CD4-positive, alpha-beta T cell (primary cell): ENCODE measurements at regions not wholly inside any gene's neighbourhood (a gene's known extent, or its start where the extent isn't known, plus 50 kb on each side); places are given as distances from the start of the nearest gene placed in this dataset.

Experiments
- ATAC-seq: fragments of 200-7000 bp; cut with Tn5 transposase; one replicate; pipeline ENCODE4 v1.10.0; 2022; ENCODE audit warnings: mild to moderate bottlenecking; ENCODE audit not compliant: poor library complexity
- CTCF ChIA-PET: fragments of 350-600 bp; sonication (Branson Sonifier 250); formaldehyde crosslinking; loops from one replicate; lab custom pipeline; 2021; ENCODE audit warnings: antibody characterized with exemption, inconsistent platforms; lab: Charles Lee
- POLR2A ChIA-PET: fragments of 350-600 bp; sonication (Branson Sonifier 250); formaldehyde crosslinking; loops from one replicate; lab custom pipeline; 2021; ENCODE audit warnings: antibody characterized with exemption, inconsistent platforms; lab: Charles Lee
- DNase-seq, 14 experiments: peaks; one replicate each; pipeline ENCODE4 v3.0.0-alpha.2; 2013 to 2020; ENCODE audit warnings: mixed read lengths in 2 of 14
- H3K27ac ChIP-seq, 2 donors: one replicate each; pipeline versions ENCODE4 v1.5.1 to v1.7.0; 2013; ENCODE audit warnings: low read length in 2 of 2, low read depth in 1 of 2, mild to moderate bottlenecking in 1 of 2
- H3K27me3 ChIP-seq, 2 experiments: 1 replicate in 1 of 2; 2 replicates in 1 of 2; pipeline versions ENCODE4 v1.6.1 to v1.7.0; 2013; ENCODE audit warnings: low read length in 2 of 2, control low read depth in 1 of 2, mild to moderate bottlenecking in 1 of 2, moderate library complexity in 1 of 2; ENCODE audit not compliant: insufficient read depth in 2 of 2, control insufficient read depth in 1 of 2
- H3K36me3 ChIP-seq: one replicate; pipeline ENCODE4 v1.6.1; 2013; ENCODE audit warnings: low read length, control low read depth; ENCODE audit not compliant: insufficient read depth
- H3K4me1 ChIP-seq: one replicate; pipeline ENCODE4 v1.6.1; 2013; ENCODE audit warnings: low read length, control low read depth; ENCODE audit not compliant: insufficient read depth
- H3K4me3 ChIP-seq: one replicate; pipeline ENCODE4 v1.5.1; 2013; ENCODE audit warnings: mild to moderate bottlenecking, low read length, moderate library complexity
- H3K9me3 ChIP-seq, 2 experiments: 1 replicate in 1 of 2; 2 replicates in 1 of 2; pipeline versions ENCODE4 v1.6.1 to v1.7.0; 2013; ENCODE audit warnings: low read length in 2 of 2, mild to moderate bottlenecking in 2 of 2, control low read depth in 1 of 2, moderate library complexity in 1 of 2; ENCODE audit not compliant: control insufficient read depth in 1 of 2, insufficient read depth in 1 of 2
- H3K27ac Mint-ChIP-seq: one replicate; pipeline ENCODE4 v1.8.0; 2020; ENCODE audit warnings: mixed read lengths
- H3K27me3 Mint-ChIP-seq: one replicate; pipeline ENCODE4 v1.8.0; 2021; ENCODE audit warnings: mixed read lengths
- H3K36me3 Mint-ChIP-seq: one replicate; pipeline ENCODE4 v1.8.0; 2021; ENCODE audit warnings: low read depth, mixed read lengths
- H3K4me1 Mint-ChIP-seq: one replicate; pipeline ENCODE4 v1.8.0; 2021; ENCODE audit warnings: low read depth, mixed read lengths
- H3K4me3 Mint-ChIP-seq: one replicate; pipeline ENCODE4 v1.8.0; 2020; ENCODE audit warnings: mild to moderate bottlenecking, mixed read lengths
- H3K9me3 Mint-ChIP-seq: one replicate; pipeline ENCODE4 v1.8.0; 2020; ENCODE audit warnings: mixed read lengths
- intact Hi-C, 2 experiments: fragments of 100-400 bp; cut with DNase I in 1 of 2; cut with micrococcal nuclease in 1 of 2; formaldehyde crosslinking; loops; one replicate each; pipeline versions ENCODE4 v1.15.1 to v1.9.0; 2023 to 2025; cut with DNase I, micrococcal nuclease
- TF ChIP-seq, protein P1 (sequence below): fragments of 200-600 bp; IDR thresholded peaks from one replicate; pipeline ENCODE4 v1.8.0; 2022; ENCODE audit warnings: antibody characterized with exemption, mild to moderate bottlenecking

DNA sequence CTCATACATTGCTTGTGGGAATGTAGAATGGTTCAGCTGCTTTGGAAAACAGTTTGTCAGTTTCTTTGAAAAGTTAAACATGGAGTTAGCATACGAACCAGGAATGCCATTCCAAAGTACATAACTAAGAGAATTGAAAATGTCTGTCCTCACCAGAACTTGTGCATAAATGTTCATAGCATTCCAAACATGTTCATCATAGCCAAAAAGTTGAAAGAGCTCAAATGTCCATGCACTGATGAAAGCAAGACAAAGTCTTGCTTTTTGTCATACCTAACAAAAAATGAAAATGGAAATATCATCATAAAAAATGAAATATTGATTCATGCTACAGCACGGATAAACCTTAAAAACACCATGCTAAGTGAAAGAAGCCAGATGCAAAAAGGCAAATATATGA lies 408.8 kb upstream of the UBE2E3 start:
- Mint-ChIP-seq H3K4me1 (no peaks in the 10 kb centered on the region), H3K27me3 (peaks cover under 1% of the 10 kb centered on the region), H3K27ac (no peak overlapping the region), H3K4me3 (no peak overlapping the region), H3K9me3 (no peaks in the 10 kb centered on the region), H3K36me3 (no peaks in the 10 kb centered on the region)
- Histone ChIP-seq H3K4me1 (no peaks in the 10 kb centered on the region), H3K27ac (no peak overlapping the region), H3K27me3 (no peaks in the 10 kb centered on the region), H3K36me3 (no peaks in the 10 kb centered on the region), H3K9me3 (no peaks in the 10 kb centered on the region), H3K4me3 (no peak overlapping the region)
- no peak for ATAC-seq
- CTCF ChIA-PET: no interaction called here
- no peak for DNase-seq
- intact Hi-C loops: no loop called here
- POLR2A ChIA-PET: no interaction called here
- TF ChIP-seq, protein P1, sequence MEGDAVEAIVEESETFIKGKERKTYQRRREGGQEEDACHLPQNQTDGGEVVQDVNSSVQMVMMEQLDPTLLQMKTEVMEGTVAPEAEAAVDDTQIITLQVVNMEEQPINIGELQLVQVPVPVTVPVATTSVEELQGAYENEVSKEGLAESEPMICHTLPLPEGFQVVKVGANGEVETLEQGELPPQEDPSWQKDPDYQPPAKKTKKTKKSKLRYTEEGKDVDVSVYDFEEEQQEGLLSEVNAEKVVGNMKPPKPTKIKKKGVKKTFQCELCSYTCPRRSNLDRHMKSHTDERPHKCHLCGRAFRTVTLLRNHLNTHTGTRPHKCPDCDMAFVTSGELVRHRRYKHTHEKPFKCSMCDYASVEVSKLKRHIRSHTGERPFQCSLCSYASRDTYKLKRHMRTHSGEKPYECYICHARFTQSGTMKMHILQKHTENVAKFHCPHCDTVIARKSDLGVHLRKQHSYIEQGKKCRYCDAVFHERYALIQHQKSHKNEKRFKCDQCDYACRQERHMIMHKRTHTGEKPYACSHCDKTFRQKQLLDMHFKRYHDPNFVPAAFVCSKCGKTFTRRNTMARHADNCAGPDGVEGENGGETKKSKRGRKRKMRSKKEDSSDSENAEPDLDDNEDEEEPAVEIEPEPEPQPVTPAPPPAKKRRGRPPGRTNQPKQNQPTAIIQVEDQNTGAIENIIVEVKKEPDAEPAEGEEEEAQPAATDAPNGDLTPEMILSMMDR: no peak

DNA sequence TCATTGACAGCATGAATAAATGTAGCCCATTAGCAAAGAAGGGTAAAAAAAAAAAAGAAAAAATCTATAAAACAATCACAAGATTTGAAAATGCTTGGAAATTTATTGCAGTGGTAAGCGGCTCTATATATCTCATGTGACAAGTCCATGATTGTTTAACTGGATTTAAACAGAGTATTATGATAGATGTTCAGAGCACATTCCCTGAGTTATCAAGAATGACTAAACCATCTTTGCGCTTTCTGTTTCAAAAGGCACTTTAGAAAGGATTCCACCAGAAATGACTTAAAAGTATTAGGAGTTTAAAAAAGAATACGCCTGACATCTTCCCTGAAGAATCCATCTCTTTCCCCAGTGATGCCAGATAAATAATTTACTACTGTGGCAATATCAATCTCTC lies 409.5 kb upstream of the UBE2E3 start:
- no peak overlapping the region for H3K27ac Mint-ChIP-seq

DNA sequence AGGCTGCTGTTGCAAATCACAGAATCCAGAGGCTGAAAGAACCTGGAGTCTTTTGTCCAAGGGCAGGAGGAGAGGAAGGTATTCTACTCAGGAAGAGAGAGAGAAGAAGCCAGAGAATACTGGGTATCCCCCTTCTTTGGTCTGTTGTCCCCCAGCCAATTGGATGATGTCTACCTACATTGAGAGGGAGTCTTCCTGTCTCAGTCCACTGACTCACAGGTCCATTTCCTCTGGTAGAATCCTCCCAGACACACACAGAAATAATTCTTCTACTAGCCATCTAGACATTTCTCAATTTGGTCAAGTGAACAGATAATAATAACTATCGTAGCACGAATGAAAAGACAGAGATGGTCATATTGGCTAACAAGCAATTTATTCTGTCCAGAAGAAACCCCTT lies 416.4 kb upstream of the UBE2E3 start:
- Mint-ChIP-seq H3K4me3 (no peak overlapping the region), H3K27me3 (no peaks in the 10 kb centered on the region)

More for the DNA sequence above, 409.5 kb upstream of the UBE2E3 start:
- H3K4me3 Mint-ChIP-seq: no peak overlapping the region
- DNase-seq (no peak), ATAC-seq (no peak)
- intact Hi-C loops: no loop called here
- CTCF ChIA-PET: no interaction called here
- H3K27me3 ChIP-seq: no peaks in the 10 kb centered on the region
- POLR2A ChIA-PET: no interaction called here
- no peaks in the 10 kb centered on the region for H3K36me3 ChIP-seq
- no peaks in the 10 kb centered on the region for H3K9me3 ChIP-seq
- no peak overlapping the region for H3K4me3 ChIP-seq
- no peaks in the 10 kb centered on the region for H3K36me3 Mint-ChIP-seq
- H3K9me3 Mint-ChIP-seq: no peaks in the 10 kb centered on the region
- no peaks in the 10 kb centered on the region for H3K4me1 Mint-ChIP-seq
- TF ChIP-seq, protein P1: no peak
- H3K27me3 Mint-ChIP-seq: no peaks in the 10 kb centered on the region
- no peaks in the 10 kb centered on the region for H3K4me1 ChIP-seq
- H3K27ac ChIP-seq: no peak overlapping the region

More for the DNA sequence above, 416.4 kb upstream of the UBE2E3 start:
- no peaks in the 10 kb centered on the region for H3K36me3 Mint-ChIP-seq
- H3K27ac Mint-ChIP-seq: no peak overlapping the region
- Histone ChIP-seq H3K4me3 (no peak overlapping the region), H3K9me3 (no peaks in the 10 kb centered on the region), H3K4me1 (no peaks in the 10 kb centered on the region), H3K36me3 (no peaks in the 10 kb centered on the region), H3K27ac (no peak overlapping the region), H3K27me3 (no peaks in the 10 kb centered on the region)
- intact Hi-C loops: no loop called here
- no peaks in the 10 kb centered on the region for H3K9me3 Mint-ChIP-seq
- CTCF ChIA-PET: no interaction called here
- POLR2A ChIA-PET: no interaction called here
- ATAC-seq: no peak
- no peak for DNase-seq
- TF ChIP-seq, protein P1: no peak
- no peaks in the 10 kb centered on the region for H3K4me1 Mint-ChIP-seq
